HepG2 (cell line): ENCODE measurements at regions not wholly inside any gene's neighbourhood (a gene's known extent, or its start where the extent isn't known, plus 50 kb on each side); places are given as distances from the start of the nearest gene placed in this dataset.

ENCODE experiments used
- ATAC-seq: fragments of 200-7000 bp; cut with Tn5 transposase; 3 replicates; pipeline ENCODE4 v1.9.1; 2020; ENCODE audit warnings: mild to moderate bottlenecking, moderate library complexity
- BruUV-seq: library from RNA; stranded (reverse); fragments of 400-500 nt; replicated peaks from 2 replicates; lab custom pipeline; 2021; lab: Mats Ljungman, UMichigan
- CTCF ChIA-PET: fragments of 300-600 bp; formaldehyde crosslinking; extraction: SDS; loops from one replicate; lab custom pipeline; 2021; ENCODE audit warnings: low total read pairs, inconsistent platforms, low intra/inter-chr PET ratio; lab: Yijun Ruan, JAX
- POLR2A ChIA-PET: fragments of 350-600 bp; sonication (Branson Sonifier 250); formaldehyde crosslinking; loops from one replicate; lab custom pipeline; 2020; ENCODE audit warnings: antibody characterized with exemption, inconsistent platforms; lab: Yijun Ruan, JAX
- DNase-seq: peaks from one replicate; pipeline ENCODE4 v3.0.0-alpha.2; 2015; ENCODE audit warnings: low spot score
- FAIRE-seq: peaks from 3 replicates; lab custom pipeline; 2011; peaks lifted over from hg19 to GRCh38; lab: Jason Lieb, UNC
- H2AFZ ChIP-seq: one replicate; pipeline ENCODE4 v1.6.1; 2011; ENCODE audit warnings: low read length, inconsistent platforms
- H3K27ac ChIP-seq: fragments of 300-600 bp; 3 replicates; pipeline ENCODE4 v1.8.0; 2011; ENCODE audit warnings: mixed run types, mild to moderate bottlenecking, mixed read lengths, low read length, inconsistent platforms; ENCODE audit not compliant: insufficient read depth; ENCODE audit errors: extremely low read length
- H3K27me3 ChIP-seq, 2 experiments: fragments of 200-600 bp in 1 of 2; 2 replicates in 1 of 2; 3 replicates in 1 of 2; pipeline versions ENCODE4 v1.6.0 to v1.8.0; 2011; ENCODE audit warnings: low read length in 2 of 2, mild to moderate bottlenecking in 2 of 2, moderate library complexity in 2 of 2, inconsistent platforms in 1 of 2; ENCODE audit not compliant: insufficient read depth in 2 of 2, control insufficient read depth in 1 of 2
- H3K36me3 ChIP-seq, 2 experiments: fragments of 200-600 bp in 1 of 2; replicated peaks in 1 of 2; 2 replicates in 1 of 2; 3 replicates in 1 of 2; pipeline versions ENCODE4 v1.5.1 to v1.8.0; 2011; ENCODE audit warnings: low read length in 2 of 2, inconsistent platforms in 1 of 2; ENCODE audit not compliant: insufficient read depth in 2 of 2, control insufficient read depth in 1 of 2
- H3K4me1 ChIP-seq: 2 replicates; pipeline ENCODE4 v1.5.1; 2012; ENCODE audit warnings: low read length, inconsistent platforms; ENCODE audit not compliant: insufficient read depth
- H3K4me2 ChIP-seq: 2 replicates; pipeline ENCODE4 v1.6.0; 2011; ENCODE audit warnings: low read depth, low read length, inconsistent platforms
- H3K4me3 ChIP-seq, 3 experiments: fragments of 200-600 bp in 1 of 3; sonication (generic), shearing (Covaris generic) in 1 of 3; replicated peaks in 1 of 3; 2 replicates each; pipeline ENCODE4 v1.5.1; 2011 to 2016; ENCODE audit warnings: low read length in 3 of 3, inconsistent platforms in 2 of 3, low read depth in 2 of 3, mild to moderate bottlenecking in 2 of 3, control low read depth in 1 of 3, mixed read lengths in 1 of 3; ENCODE audit not compliant: insufficient read depth in 1 of 3
- H3K79me2 ChIP-seq: one replicate; pipeline ENCODE4 v1.6.1; 2011; ENCODE audit warnings: low read length, inconsistent platforms; ENCODE audit not compliant: insufficient read depth
- H3K9ac ChIP-seq: 2 replicates; pipeline ENCODE4 v1.6.0; 2011; ENCODE audit warnings: mild to moderate bottlenecking, low read depth, low read length, inconsistent platforms; ENCODE audit not compliant: insufficient read depth
- H3K9me3 ChIP-seq: 2 replicates; pipeline ENCODE4 v1.5.1; 2012; ENCODE audit warnings: mild to moderate bottlenecking, low read length
- H4K20me1 ChIP-seq: 2 replicates; pipeline ENCODE4 v1.6.0; 2011; ENCODE audit warnings: inconsistent platforms, mild to moderate bottlenecking, low read length, moderate library complexity; ENCODE audit not compliant: insufficient read depth
- GZF1 ChIP-seq: sonication (generic); formaldehyde crosslinking; IDR thresholded peaks from 2 replicates; pipeline ENCODE4 v1.5.1; 2020; ENCODE audit warnings: mild to moderate bottlenecking, missing genetic modification reagents
- IKZF5 ChIP-seq: IDR thresholded peaks from 2 replicates; pipeline ENCODE4 v1.6.1; 2018; ENCODE audit warnings: missing genetic modification reagents, mild to moderate bottlenecking, missing compliant biosample characterization
- SMARCC2 ChIP-seq: fragments of 450-650 bp; IDR thresholded peaks from 2 replicates; pipeline ENCODE4 v1.6.1; 2017; ENCODE audit warnings: antibody characterized with exemption, mild to moderate bottlenecking
- ZBTB4 ChIP-seq: sonication (generic); formaldehyde crosslinking; IDR thresholded peaks from 2 replicates; pipeline ENCODE4 v1.4.0; 2020; ENCODE audit warnings: missing genetic modification reagents, mild to moderate bottlenecking, borderline replicate concordance
- ZMYM2 ChIP-seq: sonication (generic); formaldehyde crosslinking; IDR thresholded peaks from 2 replicates; pipeline ENCODE4 v1.8.0; 2022; ENCODE audit warnings: mild to moderate bottlenecking, missing genetic modification reagents
- ZNF263 ChIP-seq: sonication (generic); formaldehyde crosslinking; IDR thresholded peaks from 2 replicates; pipeline ENCODE4 v1.4.0; 2020; ENCODE audit warnings: missing genetic modification reagents
- ZNF367 ChIP-seq: sonication (generic); formaldehyde crosslinking; IDR thresholded peaks from 2 replicates; pipeline ENCODE4 v1.4.0; 2020; ENCODE audit warnings: missing genetic modification reagents, borderline replicate concordance
- WGBS: methylation state at CpG from one replicate; pipeline ENCODE4 v1.1.6; 2017; ENCODE audit warnings: low lambda C conversion rate; 5-methylcytosine and 5-hydroxymethylcytosine counted together
- in situ Hi-C: cut with HindIII; loops from 2 replicates; pipeline ENCODE4 v1.10.0; 2017; ENCODE audit warnings: low pct_unique_long_range_greater_than_20kb; ENCODE audit not compliant: extremely low pct_ligation_motif_present
- intact Hi-C: fragments of 100-400 bp; cut with micrococcal nuclease; formaldehyde crosslinking; loops from one replicate; pipeline ENCODE4 v1.10.0; 2022; ENCODE audit not compliant: unreplicated experiment

GRCh38 chr15:62722237-62722636 lies 320.3 kb upstream of the TPM1 start:
- Histone ChIP-seq H3K27ac (no peak overlapping the region), H3K36me3 (peaks cover 8 to 9% of the 10 kb centered on the region in 2 experiments; a peak in 4 of 5 replicates), H2AFZ (no peak overlapping the region), H3K27me3 (no peaks in the 10 kb centered on the region), H3K79me2 (no peaks in the 10 kb centered on the region), H4K20me1 (no peaks in the 10 kb centered on the region), H3K9me3 (no peaks in the 10 kb centered on the region), H3K4me1 (no peaks in the 10 kb centered on the region), H3K9ac (no peak overlapping the region), H3K4me2 (no peak overlapping the region), H3K4me3 (no peak overlapping the region)
- DNase-seq (no peak), ATAC-seq (no peak), FAIRE-seq (no peak)
- TF ChIP-seq SMARCC2 (no peak), IKZF5 (CRISPR knock-in tag) (no peak), GZF1 (CRISPR knock-in tag) (no peak), ZNF367 (no peak), ZBTB4 (CRISPR knock-in tag) (no peak), ZNF263 (CRISPR knock-in tag) (no peak), ZMYM2 (no peak)
- intact Hi-C loops = no loop called here
- POLR2A ChIA-PET = no interaction called here
- BruUV-seq = no TSS peak
- in situ Hi-C loops = no loop called here
- WGBS = over 99% methylated on average over 8 of the region's 9 CpGs
- CTCF ChIA-PET = no interaction called here
